ENCODE measurements at regions not wholly inside any gene's neighbourhood (a gene's known extent, or its start where the extent isn't known, plus 50 kb on each side); places are given as distances from the start of the nearest gene placed in this dataset.
"Not testable (repeated sequence)": the region's sequence is repeated elsewhere in the genome, so short reads cannot be mapped to it uniquely, and the experiment has no call there.

GRCh38 chr16:33827522-33827921 is 368.1 kb downstream of the TP53TG3F start:
- TF ChIP-seq RAD21 (IDR thresholded peaks at IDR 0.05; ENCODE audit: low read length); CTCF (IDR thresholded peaks at IDR 0.05); SIN3A (IDR thresholded peaks at IDR 0.05; ENCODE audit: borderline replicate concordance, low read depth, low read length); USF2 (IDR thresholded peaks at IDR 0.05; ENCODE audit: borderline replicate concordance, low read depth, low read length); TAF1 (IDR thresholded peaks at IDR 0.05; ENCODE audit: borderline replicate concordance, low read depth, low read length); USF1 (IDR thresholded peaks at IDR 0.05; ENCODE audit: borderline replicate concordance, low read depth); EP300 (IDR thresholded peaks at IDR 0.05; ENCODE audit: borderline replicate concordance in 1 of 2, low read depth in 1 of 2, low read length in 1 of 2); RXRA (IDR thresholded peaks at IDR 0.05; ENCODE audit: borderline replicate concordance, low read depth); MXI1 (IDR thresholded peaks at IDR 0.05; ENCODE audit: low read depth, low read length); TEAD4 (IDR thresholded peaks at IDR 0.05; ENCODE audit: borderline replicate concordance, insufficient read depth); EZH2phosphoT487 (IDR thresholded peaks at IDR 0.05; ENCODE audit: borderline replicate concordance, low read depth); POLR2AphosphoS5 (IDR thresholded peaks at IDR 0.05; ENCODE audit: low read depth, low read length); PBX3 (IDR thresholded peaks at IDR 0.05); RCOR1 (IDR thresholded peaks at IDR 0.05; ENCODE audit: low read length): not testable (repeated sequence)
